KMS-11 (cell line): ENCODE measurements at regions not wholly inside any gene's neighbourhood (a gene's known extent, or its start where the extent isn't known, plus 50 kb on each side); places are given as distances from the start of the nearest gene placed in this dataset.

ENCODE experiments used
- H2AFZ ChIP-seq: fragments of 200-600 bp; sonication (generic); 2 replicates; pipeline ENCODE4 v1.6.1; 2016; ENCODE audit warnings: antibody characterized with exemption, mixed run types, low read depth
- H3K27ac ChIP-seq: fragments of 200-600 bp; sonication (generic); 2 replicates; pipeline ENCODE4 v1.6.1; 2016; ENCODE audit warnings: mild to moderate bottlenecking, mixed run types
- H3K27me3 ChIP-seq: fragments of 200-600 bp; sonication (generic); 2 replicates; pipeline ENCODE4 v1.6.1; 2017; ENCODE audit warnings: mild to moderate bottlenecking, low read depth, mixed run types, moderate library complexity; ENCODE audit not compliant: insufficient read depth
- H3K36me3 ChIP-seq: fragments of 200-600 bp; sonication (generic); 2 replicates; pipeline ENCODE4 v1.6.1; 2017; ENCODE audit warnings: mild to moderate bottlenecking, mixed run types; ENCODE audit not compliant: insufficient read depth
- H3K4me1 ChIP-seq: fragments of 200-600 bp; sonication (generic); 2 replicates; pipeline ENCODE4 v1.6.1; 2016; ENCODE audit warnings: mild to moderate bottlenecking, low read depth, mixed run types; ENCODE audit not compliant: poor library complexity, severe bottlenecking
- H3K4me2 ChIP-seq: fragments of 200-600 bp; sonication (generic); 2 replicates; pipeline ENCODE4 v1.7.0; 2016; ENCODE audit warnings: mild to moderate bottlenecking, mixed run types
- H3K4me3 ChIP-seq: fragments of 200-600 bp; sonication (generic); IDR thresholded peaks from 2 replicates; pipeline ENCODE4 v1.6.1; 2017; ENCODE audit warnings: low read depth, low read length, mixed read lengths; ENCODE audit not compliant: insufficient read depth
- H3K79me2 ChIP-seq: fragments of 200-600 bp; sonication (generic); 2 replicates; pipeline ENCODE4 v1.6.1; 2016; ENCODE audit warnings: low read depth, mixed run types; ENCODE audit not compliant: insufficient read depth
- H3K9ac ChIP-seq: fragments of 200-600 bp; sonication (generic); 2 replicates; pipeline ENCODE4 v1.6.1; 2016; ENCODE audit warnings: mild to moderate bottlenecking, mixed run types
- H4K20me1 ChIP-seq: fragments of 200-600 bp; sonication (generic); 2 replicates; pipeline ENCODE4 v1.6.1; 2016; ENCODE audit warnings: mild to moderate bottlenecking, mixed run types; ENCODE audit not compliant: insufficient read depth
- CTCF ChIP-seq: fragments of 200-600 bp; sonication (generic); conservative IDR thresholded peaks from 2 replicates; pipeline ENCODE4 v1.6.1; 2017; ENCODE audit warnings: low read depth, mild to moderate bottlenecking, antibody characterized with exemption, low read length, moderate library complexity, mixed read lengths

GRCh38 chr2:155528034-155528433 lies 804.5 kb downstream of the NR4A2 start:
- H3K4me3 ChIP-seq, result no peak overlapping the region
- H3K4me2 ChIP-seq, result no peak overlapping the region
- H3K36me3 ChIP-seq, result no peaks in the 10 kb centered on the region
- no peak overlapping the region for H3K9ac ChIP-seq
- no peaks in the 10 kb centered on the region for H3K27me3 ChIP-seq
- no peak overlapping the region for H2AFZ ChIP-seq
- no peaks in the 10 kb centered on the region for H4K20me1 ChIP-seq
- no peak overlapping the region for H3K27ac ChIP-seq
- no peaks in the 10 kb centered on the region for H3K4me1 ChIP-seq
- no peaks in the 10 kb centered on the region for H3K79me2 ChIP-seq
- no peak for TF ChIP-seq CTCF

GRCh38 chr2:155525199-155525598 lies 807.3 kb downstream of the NR4A2 start:
- H3K27me3 ChIP-seq, result no peaks in the 10 kb centered on the region
- no peaks in the 10 kb centered on the region for H4K20me1 ChIP-seq
- no peaks in the 10 kb centered on the region for H3K79me2 ChIP-seq
- no peak overlapping the region for H3K9ac ChIP-seq
- no peak overlapping the region for H2AFZ ChIP-seq
- TF ChIP-seq CTCF, result no peak
- no peaks in the 10 kb centered on the region for H3K4me1 ChIP-seq
- no peak overlapping the region for H3K27ac ChIP-seq
- H3K4me3 ChIP-seq, result no peak overlapping the region
- H3K36me3 ChIP-seq, result no peaks in the 10 kb centered on the region
- no peak overlapping the region for H3K4me2 ChIP-seq

- TF ChIP-seq CTCF, result no peak
- no peaks in the 10 kb centered on the region for H4K20me1 ChIP-seq
- H3K27ac ChIP-seq, result no peak overlapping the region
- no peaks in the 10 kb centered on the region for H3K36me3 ChIP-seq
- no peak overlapping the region for H3K4me3 ChIP-seq
- no peaks in the 10 kb centered on the region for H3K27me3 ChIP-seq
- H3K79me2 ChIP-seq, result no peaks in the 10 kb centered on the region
- H2AFZ ChIP-seq, result no peak overlapping the region
- no peaks in the 10 kb centered on the region for H3K4me1 ChIP-seq
- no peak overlapping the region for H3K9ac ChIP-seq
- no peak overlapping the region for H3K4me2 ChIP-seq
These were observed 812.9 kb downstream of the NR4A2 start for GRCh38 chr2:155519529-155520130.

- Histone ChIP-seq H3K4me3 (no peak overlapping the region), H3K27ac (no peak overlapping the region), H3K9ac (no peak overlapping the region), H3K4me2 (no peak overlapping the region), H4K20me1 (no peaks in the 10 kb centered on the region), H3K27me3 (no peaks in the 10 kb centered on the region), H3K4me1 (no peaks in the 10 kb centered on the region), H2AFZ (no peak overlapping the region), H3K79me2 (no peaks in the 10 kb centered on the region), H3K36me3 (no peaks in the 10 kb centered on the region)
- no peak for TF ChIP-seq CTCF
These were observed 814.4 kb downstream of the NR4A2 start for GRCh38 chr2:155518094-155518493.
